Limb (tissue), 2 donors: ENCODE measurements at regions not wholly inside any gene's neighbourhood (a gene's known extent, or its start where the extent isn't known, plus 50 kb on each side); places are given as distances from the start of the nearest gene placed in this dataset.
"Not testable (repeated sequence)": the region's sequence is repeated elsewhere in the genome, so short reads cannot be mapped to it uniquely, and the experiment has no call there.

Experiments used
- DNase-seq, 2 donors: peaks; one replicate each; pipeline ENCODE4 v3.0.0-alpha.2; 2016; ENCODE audit errors: extremely low spot score in 2 of 2

- no peak for DNase-seq
Observed at GRCh38 chr12:114025935-114026334, 59.8 kb upstream of the RBM19 start.

GRCh38 chr12:114022081-114022480, 56.0 kb upstream of the RBM19 start:
- not testable (repeated sequence) for DNase-seq

- no peak for DNase-seq
Observed at GRCh38 chr12:114018669-114019068, 52.5 kb upstream of the RBM19 start.
